NCI-H526 treated with DMSO at 0.1 percent for 48 hours (cell line): ENCODE measurements at regions not wholly inside any gene's neighbourhood (a gene's known extent, or its start where the extent isn't known, plus 50 kb on each side); places are given as distances from the start of the nearest gene placed in this dataset.

Experiments
- DNase-seq: peaks from one replicate; lab custom pipeline; 2025; lab: John Stamatoyannopoulos, UW

GRCh38 chr5:73266176-73266738 is 93.3 kb downstream of the TMEM174 start:
- no peak for DNase-seq

- no peak for DNase-seq
Measured at GRCh38 chr5:73265641-73266040, 92.6 kb downstream of the TMEM174 start.

- DNase-seq, result no peak
Measured at GRCh38 chr5:73264631-73265030, 91.6 kb downstream of the TMEM174 start.

GRCh38 chr5:73263001-73263710 is 90.2 kb downstream of the TMEM174 start:
- DNase-seq, result no peak

GRCh38 chr5:73256862-73257261 is 83.9 kb downstream of the TMEM174 start:
- DNase-seq, result no peak

- no peak for DNase-seq
Measured at GRCh38 chr5:73256462-73256861, 83.5 kb downstream of the TMEM174 start.

- DNase-seq, result no peak
Measured at GRCh38 chr5:73256012-73256411, 83.0 kb downstream of the TMEM174 start.

- no peak for DNase-seq
Measured at GRCh38 chr5:73254642-73255041, 81.6 kb downstream of the TMEM174 start.

- DNase-seq, result no peak
Measured at GRCh38 chr5:73253047-73253660, 80.2 kb downstream of the TMEM174 start.

GRCh38 chr5:73250645-73251044 is 77.7 kb downstream of the TMEM174 start:
- DNase-seq, result no peak

GRCh38 chr5:73242735-73243134 is 69.7 kb downstream of the TMEM174 start:
- no peak for DNase-seq

- no peak for DNase-seq
Measured at GRCh38 chr5:73238873-73239272, 65.9 kb downstream of the TMEM174 start.

GRCh38 chr5:73236541-73237128 is 63.6 kb downstream of the TMEM174 start:
- DNase-seq, result no peak

GRCh38 chr5:73234204-73234555 is 61.2 kb downstream of the TMEM174 start:
- DNase-seq, result no peak

- DNase-seq, result no peak
Measured at GRCh38 chr5:73233461-73234203, 60.6 kb downstream of the TMEM174 start.

GRCh38 chr5:73233053-73233460 is 60.1 kb downstream of the TMEM174 start:
- DNase-seq, result no peak

GRCh38 chr5:73232266-73233041 is 59.5 kb downstream of the TMEM174 start:
- no peak for DNase-seq

GRCh38 chr5:73231246-73231778 is 58.3 kb downstream of the TMEM174 start:
- DNase-seq, result no peak

GRCh38 chr5:73230264-73231245 is 57.6 kb downstream of the TMEM174 start:
- no peak for DNase-seq

GRCh38 chr5:73229271-73229670 is 56.3 kb downstream of the TMEM174 start:
- DNase-seq, result no peak
